Erythroblast (primary cell): ENCODE measurements at regions not wholly inside any gene's neighbourhood (a gene's known extent, or its start where the extent isn't known, plus 50 kb on each side); places are given as distances from the start of the nearest gene placed in this dataset.

Experiments
- GATA1 ChIP-seq: IDR thresholded peaks from 2 replicates; pipeline ENCODE4 v1.6.1; 2011; ENCODE audit warnings: low read depth, mild to moderate bottlenecking, control low read depth, low read length, moderate library complexity
- POLR2A ChIP-seq: IDR thresholded peaks from 2 replicates; pipeline ENCODE4 v1.6.1; 2011; ENCODE audit warnings: mild to moderate bottlenecking, low read length

DNA sequence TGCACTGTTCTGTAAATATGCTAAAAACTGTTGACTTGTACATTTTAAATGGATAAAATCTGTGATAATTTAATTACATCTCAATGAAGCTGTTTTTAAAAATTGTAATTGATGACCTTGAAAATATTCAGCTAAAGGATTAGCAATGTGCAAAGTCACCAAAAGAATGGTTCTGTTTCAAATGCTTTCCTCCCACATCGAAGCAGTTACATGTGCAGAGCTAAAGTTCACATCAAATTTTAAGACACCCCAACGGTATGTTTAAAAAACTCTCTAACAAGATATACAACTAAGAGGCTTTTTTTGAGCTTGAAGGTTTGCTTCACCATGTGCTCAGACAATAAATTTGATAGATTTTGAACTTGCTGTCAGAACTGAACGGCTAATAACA, 114.6 kb upstream of the KRAS start:
- TF ChIP-seq POLR2A (no peak), GATA1 (no peak)
